NK-92 treated with Interleukin-12 subunit alpha and Interleukin-12 subunit beta, amount 100 ng/mL, for 24 hours (cell line): ENCODE measurements at regions not wholly inside any gene's neighbourhood (a gene's known extent, or its start where the extent isn't known, plus 50 kb on each side); places are given as distances from the start of the nearest gene placed in this dataset.

Experiments
- DNase-seq: peaks from one replicate; lab custom pipeline; 2025; lab: John Stamatoyannopoulos, UW

DNA sequence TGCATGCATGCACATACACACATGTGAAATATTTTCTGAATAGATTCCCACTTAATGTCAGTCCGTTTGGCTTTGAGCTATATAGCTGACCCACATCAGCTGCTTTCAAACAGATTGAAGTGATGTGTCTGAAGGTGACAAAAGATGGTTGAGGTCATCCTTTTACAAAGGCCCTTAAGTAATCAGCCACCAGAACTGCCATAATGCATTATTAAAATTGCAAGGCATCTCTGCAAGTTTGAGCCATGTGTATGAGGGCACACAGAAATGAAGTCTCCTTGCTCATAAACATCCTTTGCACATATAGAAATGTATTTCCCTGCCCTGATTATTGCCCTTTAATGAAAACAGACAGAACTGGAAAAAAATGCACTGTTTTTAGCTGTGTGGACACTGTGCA lies 1043.0 kb upstream of the C9orf72 start:
- no peak for DNase-seq

DNA sequence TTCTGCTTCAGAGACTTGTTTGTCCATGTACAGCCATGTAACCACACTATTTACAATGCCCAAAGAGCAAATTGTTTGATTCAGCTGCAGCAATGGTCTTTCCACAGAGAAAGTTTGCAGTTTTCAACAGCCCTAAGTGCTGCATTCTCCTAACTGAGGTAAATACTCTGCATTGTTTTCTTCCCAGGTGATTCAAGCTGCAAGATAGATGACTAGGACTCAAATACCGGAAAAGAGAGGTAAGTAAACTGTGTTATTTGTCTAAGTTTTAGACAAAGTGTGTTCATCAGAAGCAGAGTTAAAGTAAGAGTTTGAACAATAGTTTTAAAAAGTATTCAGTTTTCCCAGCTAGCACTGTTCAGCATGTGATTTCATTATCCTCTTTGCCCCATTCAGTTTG lies 1046.7 kb upstream of the C9orf72 start:
- DNase-seq: no peak

DNA sequence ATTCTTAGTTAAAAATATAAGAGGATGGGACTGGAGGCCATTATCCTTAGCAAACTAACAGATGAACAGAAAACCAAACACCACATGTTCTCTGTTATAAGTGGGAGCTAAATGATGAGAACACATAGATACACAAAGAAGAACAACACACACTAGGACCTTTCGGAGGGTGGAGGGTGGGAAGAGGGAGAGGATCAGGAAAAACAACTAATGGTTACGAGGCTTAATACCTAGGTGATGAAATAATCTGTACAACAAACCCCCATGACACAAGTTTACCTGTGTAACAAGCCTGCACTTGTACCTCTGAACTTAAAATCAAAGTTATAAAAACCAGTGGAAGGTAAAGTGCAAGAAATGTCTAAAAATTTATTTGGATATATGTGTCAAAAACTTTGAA lies 1047.4 kb upstream of the C9orf72 start:
- DNase-seq: no peak

DNA sequence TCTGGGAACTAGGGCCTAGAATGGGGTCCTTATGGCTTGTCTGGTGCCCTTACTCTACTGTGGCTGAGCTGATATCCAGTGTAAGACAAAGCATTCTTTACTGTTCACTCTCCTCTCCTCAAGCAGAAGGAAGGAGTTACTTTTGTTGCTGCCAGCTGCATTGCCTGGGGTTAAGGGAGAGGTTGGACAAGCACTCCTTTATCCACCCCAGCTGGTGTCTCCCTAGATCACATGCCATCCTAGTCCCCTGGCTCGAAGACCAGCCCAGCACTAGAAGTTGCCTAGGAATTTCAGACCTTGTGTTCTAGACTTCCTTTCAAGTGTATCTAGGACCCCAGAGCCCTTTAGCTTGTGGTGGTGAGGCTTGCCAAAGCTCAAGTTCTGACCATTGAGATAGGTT lies 1051.5 kb upstream of the C9orf72 start:
- DNase-seq: no peak

DNA sequence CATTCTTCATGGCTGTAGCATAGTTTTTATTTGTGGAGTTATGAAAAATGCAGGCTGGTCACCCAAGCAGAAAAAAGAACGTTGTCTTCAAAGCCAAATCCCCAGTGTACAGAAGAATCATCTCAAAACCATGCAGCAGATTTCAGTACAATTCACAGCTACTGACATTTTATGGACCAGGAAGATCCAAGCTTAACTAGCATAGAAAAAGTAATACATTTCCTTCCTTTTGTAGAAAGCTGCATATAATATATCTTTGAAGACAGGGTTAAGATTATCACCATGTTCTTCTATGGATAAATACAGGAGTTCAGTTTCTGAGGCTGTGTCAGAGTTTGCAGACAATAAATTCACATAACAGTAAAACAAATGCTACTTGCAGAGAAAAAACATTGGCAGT lies 1054.8 kb upstream of the C9orf72 start:
- DNase-seq: no peak

DNA sequence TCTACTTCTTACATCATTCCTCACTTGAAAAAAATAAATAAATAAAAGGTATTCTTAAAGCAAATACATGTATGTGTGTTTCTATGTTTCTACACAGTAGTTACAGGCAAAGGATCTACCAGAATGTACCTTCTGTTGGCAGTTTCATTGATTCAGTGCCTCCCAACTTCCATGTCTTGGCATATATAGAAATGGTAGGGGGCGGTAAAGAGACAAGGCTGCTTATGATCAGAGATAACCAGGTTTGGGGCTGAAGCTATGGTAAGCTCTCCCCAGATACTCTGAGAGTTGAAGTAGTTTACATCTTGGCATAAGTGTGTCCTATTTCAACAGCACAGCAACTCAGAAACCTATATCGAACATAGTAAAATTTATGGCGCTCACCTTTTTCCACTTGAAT lies 1075.4 kb upstream of the C9orf72 start:
- DNase-seq: no peak

- no peak for DNase-seq
Observed at GRCh38 chr9:28650327-28650726, 1077.0 kb upstream of the C9orf72 start.

DNA sequence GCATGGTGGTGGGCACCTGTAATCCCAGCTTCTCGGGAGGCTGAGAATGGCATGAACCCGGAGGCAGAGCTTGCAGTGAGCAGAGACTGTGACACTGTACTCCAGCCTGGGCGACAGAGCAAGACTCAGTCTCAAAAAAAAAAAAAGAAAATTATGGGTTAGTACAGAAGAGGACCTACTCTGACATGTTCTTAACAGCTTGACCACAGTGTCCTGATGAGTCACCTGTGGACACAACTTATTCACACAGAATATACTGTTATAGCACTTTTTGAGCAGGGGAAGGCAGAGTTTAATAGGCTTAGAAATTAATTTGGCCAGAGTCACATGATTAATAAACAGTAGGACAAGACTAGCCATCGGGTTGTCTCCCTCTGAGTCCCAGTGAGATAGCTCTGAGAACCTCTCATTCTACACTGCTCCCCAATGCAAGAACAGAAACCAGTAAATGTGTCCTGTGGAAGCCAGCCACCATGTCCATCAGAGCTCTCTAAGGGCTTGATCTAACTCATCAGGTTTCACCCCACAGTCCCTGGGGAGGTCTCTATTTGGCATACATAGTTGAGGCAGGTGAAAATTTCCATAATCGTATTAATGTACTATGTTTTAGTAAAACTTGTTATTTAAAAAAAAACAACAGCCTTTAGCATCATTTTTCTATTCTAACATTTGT lies 1077.9 kb upstream of the C9orf72 start:
- no peak for DNase-seq

- DNase-seq: no peak
Observed at GRCh38 chr9:28653216-28653615, 1079.9 kb upstream of the C9orf72 start.

DNA sequence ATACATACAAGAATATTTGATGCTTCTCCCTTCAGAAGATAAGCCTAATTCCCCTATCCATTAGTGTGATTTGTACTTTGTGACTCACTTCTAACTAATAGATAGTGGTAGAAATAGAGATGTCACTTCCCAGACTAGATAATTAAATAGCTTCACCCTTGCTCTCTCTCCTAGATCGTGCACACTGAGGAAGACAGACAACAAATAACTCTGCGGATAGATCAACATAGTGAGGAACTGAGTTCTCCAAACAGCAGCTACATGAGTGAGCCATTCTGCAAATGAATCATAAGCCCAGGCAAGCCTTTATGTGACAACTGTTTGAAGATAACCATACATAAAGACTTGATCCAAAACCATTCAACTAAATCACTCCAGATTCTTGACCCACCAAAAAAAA lies 1083.4 kb upstream of the C9orf72 start:
- DNase-seq: no peak

DNA sequence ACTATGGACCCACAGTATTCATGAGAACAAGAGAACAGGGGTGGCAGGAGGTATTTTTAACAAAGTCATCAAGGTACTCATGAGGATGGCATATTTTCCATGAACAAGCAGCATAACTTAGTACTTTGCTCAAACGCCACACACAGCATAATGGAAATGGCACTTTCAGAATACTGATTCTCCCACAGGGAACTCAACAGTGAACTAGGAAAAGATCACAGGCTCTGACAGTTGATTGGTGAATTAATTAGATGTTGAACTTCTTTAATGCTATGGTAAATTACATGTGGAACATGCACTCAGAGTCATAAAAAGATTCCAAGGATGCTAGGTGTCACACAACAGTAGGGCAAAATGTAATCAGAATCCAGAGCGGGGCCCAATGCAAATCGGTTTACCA lies 1088.6 kb upstream of the C9orf72 start:
- no peak for DNase-seq

GRCh38 chr9:28662675-28663074 lies 1089.4 kb upstream of the C9orf72 start:
- no peak for DNase-seq

- no peak for DNase-seq
Observed at GRCh38 chr9:28668158-28668557, 1094.9 kb upstream of the C9orf72 start.

DNA sequence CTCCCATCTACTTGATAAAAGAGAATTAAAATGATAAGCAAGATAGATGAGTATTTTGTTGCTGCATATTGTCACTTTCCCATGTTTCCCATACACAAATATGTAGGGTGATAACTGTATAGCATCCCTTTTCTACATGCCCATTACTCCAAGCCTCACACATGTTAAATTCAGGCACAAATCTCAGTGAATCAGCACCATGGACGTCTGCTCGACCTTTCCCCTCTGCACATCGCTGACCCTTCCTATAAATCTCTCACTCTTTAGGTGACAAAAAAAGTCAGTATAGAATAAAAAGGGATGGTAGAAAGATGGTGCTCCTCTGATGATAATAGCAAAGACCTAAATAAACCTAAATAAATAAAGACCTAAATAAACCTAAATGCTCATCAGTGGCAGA lies 1097.7 kb upstream of the C9orf72 start:
- DNase-seq: no peak

DNA sequence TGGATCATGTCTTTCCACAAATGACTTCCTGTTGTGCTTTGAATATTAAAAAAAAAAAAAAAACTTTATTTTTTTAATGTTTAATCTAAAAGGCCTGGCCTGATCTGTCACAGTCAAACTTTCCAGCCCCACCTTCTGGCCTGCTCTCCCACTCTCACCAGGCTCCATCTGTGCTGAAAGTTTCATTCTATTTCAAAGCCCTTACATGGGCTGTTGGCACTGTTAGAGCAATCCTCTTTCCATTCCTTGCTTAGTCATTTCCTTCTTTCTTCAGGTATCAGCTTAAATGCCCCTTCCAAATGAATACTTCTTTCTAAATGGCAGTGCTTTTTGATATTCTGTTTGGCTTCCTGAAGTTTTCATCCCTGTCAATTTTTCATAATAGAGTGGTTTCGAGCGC lies 1104.8 kb upstream of the C9orf72 start:
- no peak for DNase-seq

DNA sequence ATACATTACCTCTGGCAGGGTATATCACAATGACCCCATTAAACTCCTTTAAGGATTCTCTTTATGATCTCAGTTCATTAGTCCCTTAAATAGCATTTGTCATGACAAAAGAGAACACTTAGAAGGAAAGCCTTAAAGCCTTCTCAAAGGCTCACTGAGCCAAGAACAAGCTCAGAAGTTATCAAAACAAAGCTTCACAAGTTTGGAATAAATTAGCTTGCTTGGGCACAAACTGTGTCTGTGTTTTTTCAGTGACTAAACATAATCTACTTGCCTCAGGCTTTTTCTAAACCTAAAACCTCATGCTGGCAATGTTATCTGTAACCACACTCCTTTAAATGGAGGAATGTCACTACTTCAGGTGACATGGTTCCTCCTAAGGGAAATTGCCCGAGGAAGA lies 1114.9 kb upstream of the C9orf72 start:
- no peak for DNase-seq

GRCh38 chr9:28692012-28692411 lies 1118.7 kb upstream of the C9orf72 start:
- DNase-seq: no peak

DNA sequence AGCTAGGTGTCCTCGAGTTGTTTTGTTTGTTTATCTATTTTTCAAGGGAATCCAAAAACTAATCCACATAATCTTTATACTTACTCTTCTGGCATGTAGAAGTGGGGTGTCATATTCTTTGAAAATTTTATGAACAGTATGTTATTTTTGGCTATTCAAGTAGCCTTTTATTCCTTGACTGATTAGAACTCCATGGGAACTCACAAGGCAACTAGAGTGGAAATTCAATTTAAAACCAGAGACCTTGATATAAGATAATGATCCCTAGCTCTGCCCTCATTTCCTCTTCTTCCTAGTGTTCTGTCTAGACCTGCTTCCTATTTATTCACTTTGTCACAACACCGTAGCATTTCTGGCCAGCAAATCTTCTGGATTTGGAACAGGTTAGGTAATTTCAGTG lies 1123.7 kb upstream of the C9orf72 start:
- no peak for DNase-seq

DNA sequence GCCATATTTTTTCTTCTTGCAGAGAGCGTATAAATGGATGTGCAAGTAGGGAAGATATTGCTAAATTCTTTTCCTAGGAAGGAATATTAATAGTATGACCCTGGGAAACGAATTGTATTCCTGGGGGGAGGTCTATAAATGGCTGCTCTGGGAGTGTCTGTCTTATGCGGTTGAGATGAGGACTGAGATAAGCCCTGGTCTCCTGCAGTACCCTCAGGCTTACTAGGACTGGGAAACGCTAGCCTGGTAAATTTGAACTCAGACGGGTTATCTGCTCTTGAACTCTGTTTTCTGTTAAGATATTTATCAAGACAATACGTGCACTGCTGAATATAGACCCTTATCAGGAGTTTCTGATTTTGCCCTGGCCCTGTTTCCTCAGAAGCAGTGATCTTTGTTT lies 1126.4 kb upstream of the C9orf72 start:
- no peak for DNase-seq

- DNase-seq: no peak
Observed at GRCh38 chr9:28707616-28708015, 1134.3 kb upstream of the C9orf72 start.

DNA sequence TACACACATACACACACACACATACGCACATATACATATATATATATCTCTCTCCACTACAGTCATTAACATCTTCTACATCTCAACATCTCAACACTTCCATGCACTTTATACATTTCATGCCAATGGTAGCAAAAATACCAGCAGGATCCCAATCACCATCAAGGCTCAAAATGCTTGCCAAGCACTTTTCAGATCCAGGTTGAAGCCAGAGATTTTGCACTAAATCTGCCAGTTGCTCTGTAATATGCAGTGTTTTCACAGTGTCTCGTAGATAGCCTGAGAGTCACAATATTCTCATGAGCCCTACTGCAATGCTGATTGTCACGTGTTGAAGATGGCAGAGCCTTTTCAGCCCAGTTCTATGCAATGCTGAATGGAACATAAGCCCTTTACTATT lies 1140.9 kb upstream of the C9orf72 start:
- DNase-seq: no peak

GRCh38 chr9:28718226-28718625 lies 1144.9 kb upstream of the C9orf72 start:
- no peak for DNase-seq

- no peak for DNase-seq
Observed at GRCh38 chr9:28720746-28721145, 1147.5 kb upstream of the C9orf72 start.

GRCh38 chr9:28730111-28730510 lies 1156.8 kb upstream of the C9orf72 start:
- DNase-seq: no peak
